SH-SY5Y (cell line): ENCODE measurements at regions not wholly inside any gene's neighbourhood (a gene's known extent, or its start where the extent isn't known, plus 50 kb on each side); places are given as distances from the start of the nearest gene placed in this dataset.

ENCODE experiments used
- GATA2 ChIP-seq: IDR thresholded peaks from 2 replicates; pipeline ENCODE4 v1.6.1; 2011; ENCODE audit warnings: mild to moderate bottlenecking, low read depth, low read length
- GATA3 ChIP-seq: IDR thresholded peaks from 2 replicates; pipeline ENCODE4 v1.6.1; 2011; ENCODE audit warnings: low read depth, mild to moderate bottlenecking, low read length, moderate library complexity

DNA sequence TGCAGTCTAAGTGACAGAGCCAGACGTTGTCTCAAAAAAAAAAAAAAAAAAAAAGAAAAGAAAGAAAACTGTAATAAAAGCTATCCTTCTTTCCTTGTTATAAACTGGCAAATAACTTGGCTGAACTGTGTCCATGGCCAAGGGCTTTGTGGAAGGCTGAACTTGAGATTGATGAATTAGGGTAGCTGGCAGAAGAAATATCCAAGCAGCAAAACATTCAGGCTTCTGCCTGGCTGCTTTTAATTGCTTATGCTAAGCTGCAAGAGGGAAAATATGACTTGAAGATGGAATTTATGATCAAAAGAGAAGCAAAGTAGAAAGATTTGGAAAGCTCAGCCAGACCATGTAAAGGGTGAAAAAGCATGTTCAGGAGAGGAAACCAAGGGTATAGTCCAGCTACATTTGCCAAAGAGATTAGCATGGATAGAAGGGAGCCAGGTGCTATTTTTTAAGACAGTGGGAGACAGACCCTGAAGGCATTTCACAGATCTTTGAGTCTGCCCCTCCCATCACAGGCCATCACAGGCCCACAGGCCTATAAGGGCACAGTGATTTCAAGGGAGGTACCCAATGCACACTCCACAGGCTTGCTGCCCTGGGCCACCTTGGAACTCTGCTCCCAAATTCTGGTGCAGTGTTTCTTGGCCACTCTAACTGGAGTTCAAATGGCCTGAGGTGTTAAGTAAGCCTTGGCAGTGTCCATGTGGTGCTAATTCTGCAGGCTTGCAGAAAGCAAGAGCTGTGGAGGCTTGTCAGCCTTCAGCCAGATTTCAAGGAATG lies 226.0 kb downstream of the AEBP2 start:
- TF ChIP-seq GATA3 (no peak), GATA2 (no peak)
